ENCODE measurements at regions not wholly inside any gene's neighbourhood (a gene's known extent, or its start where the extent isn't known, plus 50 kb on each side); places are given as distances from the start of the nearest gene placed in this dataset.
"Not testable (repeated sequence)": the region's sequence is repeated elsewhere in the genome, so short reads cannot be mapped to it uniquely, and the experiment has no call there.

- no peak for DNase-seq
These were observed 56.5 kb downstream of the KCTD12 start for GRCh38 chr13:76829572-76830327.

- peak; percentile 68 for DNase-seq
These were observed 57.9 kb downstream of the KCTD12 start for GRCh38 chr13:76828316-76828741.

- DNase-seq, result no peak
These were observed 59.7 kb downstream of the KCTD12 start for GRCh38 chr13:76826527-76826926.

- no peak for DNase-seq
These were observed 60.8 kb downstream of the KCTD12 start for GRCh38 chr13:76825430-76825829.

- DNase-seq, result no peak
These were observed 62.2 kb downstream of the KCTD12 start for GRCh38 chr13:76823969-76824368.

GRCh38 chr13:76822698-76823267, 63.4 kb downstream of the KCTD12 start:
- DNase-seq, result peak; percentile 53

GRCh38 chr13:76821222-76821621, 65.0 kb downstream of the KCTD12 start:
- not testable (repeated sequence) for DNase-seq

GRCh38 chr13:76820759-76821158, 65.4 kb downstream of the KCTD12 start:
- no peak for DNase-seq

- peak; percentile 97 for DNase-seq
These were observed 69.8 kb downstream of the KCTD12 start for GRCh38 chr13:76816394-76816793.

GRCh38 chr13:76815344-76815743, 70.9 kb downstream of the KCTD12 start:
- no peak for DNase-seq

- DNase-seq, result peak; percentile 77
These were observed 72.3 kb downstream of the KCTD12 start for GRCh38 chr13:76813891-76814290.

- peak; percentile 66 for DNase-seq
These were observed 73.1 kb downstream of the KCTD12 start for GRCh38 chr13:76813000-76813691.

- no peak for DNase-seq
These were observed 73.9 kb downstream of the KCTD12 start for GRCh38 chr13:76812206-76812897.

GRCh38 chr13:76809389-76809788, 76.8 kb downstream of the KCTD12 start:
- no peak for DNase-seq

- no peak for DNase-seq
These were observed 77.3 kb downstream of the KCTD12 start for GRCh38 chr13:76808927-76809326.

GRCh38 chr13:76804801-76805200, 81.4 kb downstream of the KCTD12 start:
- no peak for DNase-seq

GRCh38 chr13:76803831-76804230, 82.4 kb downstream of the KCTD12 start:
- no peak for DNase-seq

GRCh38 chr13:76800943-76801342, 85.3 kb downstream of the KCTD12 start:
- no peak for DNase-seq

GRCh38 chr13:76799696-76800095, 86.5 kb downstream of the KCTD12 start:
- DNase-seq, result peak; percentile 89

GRCh38 chr13:76798037-76798436, 88.2 kb downstream of the KCTD12 start:
- peak; percentile 83 for DNase-seq

- no peak for DNase-seq
These were observed 88.8 kb downstream of the KCTD12 start for GRCh38 chr13:76797361-76797760.

GRCh38 chr13:76796851-76797250, 89.4 kb downstream of the KCTD12 start:
- peak; percentile 42 for DNase-seq

Data from NCI-H146 (cell line).